ENCODE measurements at regions not wholly inside any gene's neighbourhood (a gene's known extent, or its start where the extent isn't known, plus 50 kb on each side); places are given as distances from the start of the nearest gene placed in this dataset.

GRCh38 chr1:58060559-58061170 lies 485.9 kb downstream of the OMA1 start (continued):
- TF ChIP-seq FOS (IDR thresholded peaks at IDR 0.05; ENCODE audit: borderline replicate concordance, extremely low read depth, insufficient read length) (no peak), IKZF2 (IDR thresholded peaks at IDR 0.05) (no peak), HDGF (IDR thresholded peaks at IDR 0.05) (no peak), ZNF274 (IDR thresholded peaks at IDR 0.05; ENCODE audit: insufficient read depth, insufficient read length) (no peak), BRCA1 (IDR thresholded peaks at IDR 0.05; ENCODE audit: low read depth, low read length) (no peak)

GRCh38 chr1:58059789-58060188 lies 486.7 kb downstream of the OMA1 start:
- Histone ChIP-seq H4K20me1 (ENCODE audit: control insufficient read depth, insufficient read depth) (no peaks in the 10 kb centered on the region), H3K4me2 (ENCODE audit: control insufficient read depth, insufficient read depth) (no peak overlapping the region), H3K9me3 (replicated peaks; ENCODE audit: control insufficient read depth, insufficient read depth, low read length) (no peaks in the 10 kb centered on the region), H3K9ac (ENCODE audit: control insufficient read depth, insufficient read depth, low read length) (no peak overlapping the region), H3K27ac (ENCODE audit: control insufficient read depth, insufficient read depth) (no peak overlapping the region), H2AFZ (ENCODE audit: control insufficient read depth, low read depth, low read length) (no peak overlapping the region), H3K79me2 (ENCODE audit: control insufficient read depth, insufficient read depth, low read length) (no peaks in the 10 kb centered on the region), H3K36me3 (ENCODE audit: control insufficient read depth in 2 of 2, insufficient read depth in 2 of 2, low read length in 1 of 2) (no peaks in the 10 kb centered on the region), H3K4me3 (no peak overlapping the region), H3K4me1 (ENCODE audit: control insufficient read depth, insufficient read depth, low read length) (no peaks in the 10 kb centered on the region), H3K27me3 (replicated peaks in 1 of 2; ENCODE audit: control insufficient read depth in 2 of 2, insufficient read depth in 2 of 2, low read length in 1 of 2) (peaks cover 0 to 3% of the 10 kb centered on the region in 2 experiments; a peak in 2 of 4 replicates)
- WGBS (ENCODE audit: insufficient coverage, insufficient replicate concordance, low lambda C conversion rate, missing lambda C conversion rate), result 7% methylated on average over 6 of the region's 6 CpGs
- RAD21 ChIA-PET (ENCODE audit: unreplicated experiment), result no interaction called here
- CTCF ChIA-PET, result no interaction called here
- BruUV-seq (replicated peaks), result no TSS peak
- SMC1A ChIA-PET (ENCODE audit: uncharacterized antibody, unreplicated experiment), result no interaction called here
- intact Hi-C loops (cut with micrococcal nuclease; ENCODE audit: unreplicated experiment), result no loop called here
- FAIRE-seq (no peak), DNase-seq (ENCODE audit: low read depth, low spot score) (no peak), ATAC-seq (no peak)
- POLR2A ChIA-PET, result no interaction called here
- TF ChIP-seq ZNF384 (IDR thresholded peaks at IDR 0.05; ENCODE audit: borderline replicate concordance, low read depth, low read length), result no peak
- TF ChIP-seq SPI1 (IDR thresholded peaks at IDR 0.05; ENCODE audit: borderline replicate concordance, insufficient read depth, low read depth, low read length), result no peak
- in situ Hi-C loops (cut with MboI), result no loop called here

GRCh38 chr1:58058323-58058722 lies 488.2 kb downstream of the OMA1 start:
- Histone ChIP-seq H3K36me3 (ENCODE audit: control insufficient read depth in 2 of 2, insufficient read depth in 2 of 2, low read length in 1 of 2) (no peaks in the 10 kb centered on the region), H3K9me3 (replicated peaks; ENCODE audit: control insufficient read depth, insufficient read depth, low read length) (no peaks in the 10 kb centered on the region), H3K27me3 (replicated peaks in 1 of 2; ENCODE audit: control insufficient read depth in 2 of 2, insufficient read depth in 2 of 2, low read length in 1 of 2) (peaks cover 0 to 3% of the 10 kb centered on the region in 2 experiments; a peak in 2 of 4 replicates), H4K20me1 (ENCODE audit: control insufficient read depth, insufficient read depth) (no peaks in the 10 kb centered on the region), H3K4me2 (ENCODE audit: control insufficient read depth, insufficient read depth) (no peak overlapping the region), H3K9ac (ENCODE audit: control insufficient read depth, insufficient read depth, low read length) (no peak overlapping the region), H2AFZ (ENCODE audit: control insufficient read depth, low read depth, low read length) (no peak overlapping the region), H3K79me2 (ENCODE audit: control insufficient read depth, insufficient read depth, low read length) (no peaks in the 10 kb centered on the region), H3K27ac (ENCODE audit: control insufficient read depth, insufficient read depth) (no peak overlapping the region), H3K4me1 (ENCODE audit: control insufficient read depth, insufficient read depth, low read length) (no peaks in the 10 kb centered on the region), H3K4me3 (no peak overlapping the region)
- FAIRE-seq, result no peak
- BruUV-seq (replicated peaks), result no TSS peak
- no peak for DNase-seq (ENCODE audit: low read depth, low spot score)
- ChIA-PET POLR2A (no interaction called here), SMC1A (ENCODE audit: uncharacterized antibody, unreplicated experiment) (no interaction called here), CTCF (interaction anchor here (1.2 kb wide), 1 partner anchor 95 kb away, joined by 5 read pairs; no protein-coding TSS in a partner anchor), RAD21 (ENCODE audit: unreplicated experiment) (no interaction called here)
- intact Hi-C loops (cut with micrococcal nuclease; ENCODE audit: unreplicated experiment), result no loop called here
- in situ Hi-C loops (cut with MboI), result no loop called here
- WGBS (ENCODE audit: insufficient coverage, insufficient replicate concordance, low lambda C conversion rate, missing lambda C conversion rate), result 33% methylated on average over 8 of the region's 8 CpGs
- ATAC-seq, result no peak
- TF ChIP-seq SUPT20H (IDR thresholded peaks at IDR 0.05; ENCODE audit: borderline replicate concordance, control insufficient read depth, low read depth, low read length) (no peak), BMI1 (IDR thresholded peaks at IDR 0.05; ENCODE audit: borderline replicate concordance) (no peak), RCOR1 (conservative IDR thresholded peaks at IDR 0.05; ENCODE audit: low read depth, low read length) (no peak), SMC3 (IDR thresholded peaks at IDR 0.05; ENCODE audit: borderline replicate concordance, low read length) (no peak), TCF12 (IDR thresholded peaks at IDR 0.05; ENCODE audit: low read depth, low read length) (no peak), NR2C2 (IDR thresholded peaks at IDR 0.05; ENCODE audit: borderline replicate concordance, control insufficient read depth, insufficient read length, low read depth) (no peak), IRF3 (IDR thresholded peaks at IDR 0.05) (no peak), SUZ12 (IDR thresholded peaks at IDR 0.05; ENCODE audit: unreplicated experiment) (no peak), TBL1XR1 (IDR thresholded peaks at IDR 0.05; ENCODE audit: low read depth, low read length) (no peak)

All from GM12878 (cell line).